PFSK-1 (cell line): ENCODE measurements at regions not wholly inside any gene's neighbourhood (a gene's known extent, or its start where the extent isn't known, plus 50 kb on each side); places are given as distances from the start of the nearest gene placed in this dataset.

Experiments
- FOXP2 ChIP-seq: optimal IDR thresholded peaks from 2 replicates; pipeline ENCODE3; 2011; ENCODE audit warnings: borderline replicate concordance, control low read depth, inconsistent platforms; ENCODE audit not compliant: insufficient read depth; ENCODE audit errors: extremely low read length, extremely low read depth
- POLR2AphosphoS5 ChIP-seq: IDR thresholded peaks from 2 replicates; pipeline ENCODE4 v1.6.1; 2012; ENCODE audit warnings: low read depth, mild to moderate bottlenecking, control low read depth, low read length, moderate library complexity
- SIN3A ChIP-seq: IDR thresholded peaks from 2 replicates; pipeline ENCODE4 v1.6.1; 2012; ENCODE audit warnings: mild to moderate bottlenecking, low read length, moderate library complexity, borderline replicate concordance; ENCODE audit not compliant: insufficient read depth
- TAF1 ChIP-seq: IDR thresholded peaks from 2 replicates; pipeline ENCODE4 v1.6.1; 2012; ENCODE audit warnings: low read length, control low read depth, borderline replicate concordance; ENCODE audit not compliant: insufficient read depth
- TF ChIP-seq, protein P1 (sequence below), 2 experiments: IDR thresholded peaks; 2 replicates each; pipeline versions ENCODE4 v1.6.1 to v1.8.0; 2011 to 2012; ENCODE audit warnings: low read depth in 2 of 2, low read length in 2 of 2, control low read depth in 1 of 2, inconsistent platforms in 1 of 2, mild to moderate bottlenecking in 1 of 2, moderate library complexity in 1 of 2; ENCODE audit not compliant: insufficient read depth in 1 of 2

GRCh38 chr10:123318516-123318915 lies 164.3 kb downstream of the BUB3 start:
- TF ChIP-seq POLR2AphosphoS5 (no peak), SIN3A (no peak), TAF1 (no peak), FOXP2 (no peak)
- TF ChIP-seq, protein P1, sequence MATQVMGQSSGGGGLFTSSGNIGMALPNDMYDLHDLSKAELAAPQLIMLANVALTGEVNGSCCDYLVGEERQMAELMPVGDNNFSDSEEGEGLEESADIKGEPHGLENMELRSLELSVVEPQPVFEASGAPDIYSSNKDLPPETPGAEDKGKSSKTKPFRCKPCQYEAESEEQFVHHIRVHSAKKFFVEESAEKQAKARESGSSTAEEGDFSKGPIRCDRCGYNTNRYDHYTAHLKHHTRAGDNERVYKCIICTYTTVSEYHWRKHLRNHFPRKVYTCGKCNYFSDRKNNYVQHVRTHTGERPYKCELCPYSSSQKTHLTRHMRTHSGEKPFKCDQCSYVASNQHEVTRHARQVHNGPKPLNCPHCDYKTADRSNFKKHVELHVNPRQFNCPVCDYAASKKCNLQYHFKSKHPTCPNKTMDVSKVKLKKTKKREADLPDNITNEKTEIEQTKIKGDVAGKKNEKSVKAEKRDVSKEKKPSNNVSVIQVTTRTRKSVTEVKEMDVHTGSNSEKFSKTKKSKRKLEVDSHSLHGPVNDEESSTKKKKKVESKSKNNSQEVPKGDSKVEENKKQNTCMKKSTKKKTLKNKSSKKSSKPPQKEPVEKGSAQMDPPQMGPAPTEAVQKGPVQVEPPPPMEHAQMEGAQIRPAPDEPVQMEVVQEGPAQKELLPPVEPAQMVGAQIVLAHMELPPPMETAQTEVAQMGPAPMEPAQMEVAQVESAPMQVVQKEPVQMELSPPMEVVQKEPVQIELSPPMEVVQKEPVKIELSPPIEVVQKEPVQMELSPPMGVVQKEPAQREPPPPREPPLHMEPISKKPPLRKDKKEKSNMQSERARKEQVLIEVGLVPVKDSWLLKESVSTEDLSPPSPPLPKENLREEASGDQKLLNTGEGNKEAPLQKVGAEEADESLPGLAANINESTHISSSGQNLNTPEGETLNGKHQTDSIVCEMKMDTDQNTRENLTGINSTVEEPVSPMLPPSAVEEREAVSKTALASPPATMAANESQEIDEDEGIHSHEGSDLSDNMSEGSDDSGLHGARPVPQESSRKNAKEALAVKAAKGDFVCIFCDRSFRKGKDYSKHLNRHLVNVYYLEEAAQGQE (IDR thresholded peaks at IDR 0.05; ENCODE audit: insufficient read depth in 1 of 2, low read depth in 2 of 2, low read length in 2 of 2) = no peak

DNA sequence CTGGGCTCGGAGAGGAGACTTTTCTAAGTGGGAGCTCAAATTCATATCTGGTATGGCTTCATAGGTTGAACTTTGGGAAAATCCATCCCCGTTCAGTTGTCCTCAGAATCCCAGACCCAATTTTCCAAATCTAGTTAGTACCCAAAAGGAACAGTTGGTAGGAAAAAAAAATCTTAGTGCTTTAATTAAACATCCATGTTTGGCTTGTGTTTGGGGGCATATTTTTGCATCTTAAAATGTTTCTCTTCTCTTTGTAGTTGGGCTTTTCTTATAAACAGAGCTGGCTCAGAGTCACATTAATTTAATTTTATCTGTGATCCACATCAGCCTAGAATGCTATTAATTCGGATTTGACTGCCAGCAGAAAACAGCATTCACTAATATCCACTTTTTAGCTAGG lies 165.9 kb downstream of the BUB3 start:
- TF ChIP-seq POLR2AphosphoS5 (no peak), FOXP2 (no peak), SIN3A (no peak), TAF1 (no peak)
- TF ChIP-seq, protein P1 (IDR thresholded peaks at IDR 0.05; ENCODE audit: insufficient read depth in 1 of 2, low read depth in 2 of 2, low read length in 2 of 2) = no peak

GRCh38 chr10:123323884-123324283 lies 169.7 kb downstream of the BUB3 start:
- TF ChIP-seq TAF1 = no peak
- TF ChIP-seq SIN3A = no peak

DNA sequence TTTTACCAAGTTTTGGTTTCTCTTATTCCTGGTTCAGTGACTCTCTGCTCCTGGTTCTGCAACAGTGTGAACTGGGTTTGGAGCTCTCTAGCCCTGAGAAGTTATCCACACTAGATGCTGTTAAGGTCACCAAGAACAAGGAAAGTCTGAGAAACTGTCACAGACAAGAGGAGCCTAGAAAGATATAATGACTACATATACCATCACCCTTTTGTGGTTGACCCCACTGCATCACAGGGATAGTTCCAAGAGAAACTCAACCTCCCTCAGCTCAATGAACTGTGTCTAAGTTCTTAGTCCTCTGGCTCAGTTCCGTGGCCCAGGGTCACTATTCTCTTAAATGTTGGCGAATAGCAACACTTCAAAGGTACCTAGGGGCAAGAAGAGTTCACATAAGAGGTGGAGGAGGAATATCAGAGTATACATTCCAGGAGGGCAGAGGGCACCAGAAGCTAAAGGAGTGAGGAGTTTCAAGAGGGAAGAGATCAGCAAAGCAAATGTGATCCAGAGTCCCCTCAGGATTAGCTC lies 171.5 kb downstream of the BUB3 start:
- TF ChIP-seq, protein P1 (IDR thresholded peaks at IDR 0.05; ENCODE audit: insufficient read depth in 1 of 2, low read depth in 2 of 2, low read length in 2 of 2) = no peak
- TF ChIP-seq POLR2AphosphoS5 (no peak), TAF1 (no peak), SIN3A (no peak), FOXP2 (no peak)

DNA sequence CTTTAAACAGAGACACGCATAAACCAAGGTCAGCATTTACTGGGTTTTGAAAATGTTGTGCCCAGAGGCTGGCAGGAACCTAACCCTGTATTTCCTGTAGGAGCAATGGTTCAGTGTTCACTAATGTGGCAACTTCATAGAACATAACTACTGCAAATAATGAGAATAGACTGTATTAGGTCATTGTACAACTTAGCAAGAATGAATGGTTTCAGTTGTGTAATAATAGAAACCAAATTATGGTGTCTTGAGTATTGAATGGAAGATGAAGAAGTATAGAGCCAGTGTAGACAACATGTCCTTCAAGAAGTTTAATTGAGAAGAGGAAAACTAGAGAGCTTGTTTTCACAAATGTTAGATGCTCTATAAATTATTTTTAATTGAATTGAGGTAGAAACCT lies 172.5 kb downstream of the BUB3 start:
- no peak for TF ChIP-seq TAF1
- TF ChIP-seq SIN3A = no peak
- TF ChIP-seq, protein P1 (IDR thresholded peaks at IDR 0.05; ENCODE audit: insufficient read depth in 1 of 2, low read depth in 2 of 2, low read length in 2 of 2) = no peak
- no peak for TF ChIP-seq POLR2AphosphoS5
- TF ChIP-seq FOXP2 = no peak
